Coronary artery (tissue), 2 donors: ENCODE measurements at regions not wholly inside any gene's neighbourhood (a gene's known extent, or its start where the extent isn't known, plus 50 kb on each side); places are given as distances from the start of the nearest gene placed in this dataset.

Experiments used
- DNase-seq: peaks from one replicate; pipeline ENCODE4 v3.0.0-alpha.2; 2017; ENCODE audit warnings: low spot score
- H3K27ac ChIP-seq, 2 donors: fragments of 200-600 bp; sonication (generic); one replicate each; pipeline ENCODE4 v1.5.1; 2016 to 2019
- H3K4me3 ChIP-seq: fragments of 200-600 bp; sonication (generic); 2 replicates; pipeline ENCODE4 v1.5.1; 2016; ENCODE audit warnings: mild to moderate bottlenecking, moderate library complexity
- CTCF ChIP-seq: fragments of 200-600 bp; sonication (generic); IDR thresholded peaks from one replicate; pipeline ENCODE4 v1.5.1; 2019; ENCODE audit warnings: antibody characterized with exemption

GRCh38 chr17:36793976-36794375, 143.3 kb upstream of the LHX1 start:
- TF ChIP-seq CTCF: no peak
- no peak for DNase-seq
- Histone ChIP-seq H3K4me3 (no peak overlapping the region), H3K27ac (no peak overlapping the region)

GRCh38 chr17:36807496-36808179, 129.6 kb upstream of the LHX1 start:
- DNase-seq: peak; percentile 46
- Histone ChIP-seq H3K4me3 (no peak overlapping the region), H3K27ac (no peak overlapping the region)
- TF ChIP-seq CTCF: no peak

- TF ChIP-seq CTCF: no peak
- no peak overlapping the region for H3K4me3 ChIP-seq
- H3K27ac ChIP-seq: no peak overlapping the region
- DNase-seq: peak; percentile 33
Measured at GRCh38 chr17:36808180-36808661, 129.1 kb upstream of the LHX1 start.

GRCh38 chr17:36812762-36813161, 124.5 kb upstream of the LHX1 start:
- H3K27ac ChIP-seq: no peak overlapping the region
- DNase-seq: no peak
- H3K4me3 ChIP-seq: no peak overlapping the region
- TF ChIP-seq CTCF: no peak

GRCh38 chr17:36813357-36813756, 123.9 kb upstream of the LHX1 start:
- TF ChIP-seq CTCF: no peak
- Histone ChIP-seq H3K27ac (no peak overlapping the region), H3K4me3 (no peak overlapping the region)
- DNase-seq: no peak

- no peak for DNase-seq
- no peak for TF ChIP-seq CTCF
- no peak overlapping the region for H3K27ac ChIP-seq
Measured at GRCh38 chr17:36813957-36814563, 123.2 kb upstream of the LHX1 start.

GRCh38 chr17:36814958-36815357, 122.3 kb upstream of the LHX1 start:
- DNase-seq: no peak
- no peak overlapping the region for H3K27ac ChIP-seq
- no peak overlapping the region for H3K4me3 ChIP-seq
- TF ChIP-seq CTCF: no peak

More at GRCh38 chr17:36813957-36814563, 123.2 kb upstream of the LHX1 start:
- no peak overlapping the region for H3K4me3 ChIP-seq
